Activated CD4-positive, alpha-beta T cell treated with anti-CD3 and anti-CD28 coated beads for 36 hours (primary cell): ENCODE measurements at regions not wholly inside any gene's neighbourhood (a gene's known extent, or its start where the extent isn't known, plus 50 kb on each side); places are given as distances from the start of the nearest gene placed in this dataset.

Source experiments
- ATAC-seq: fragments of 200-7000 bp; cut with Tn5 transposase; one replicate; pipeline ENCODE4 v1.10.0; 2021; ENCODE audit warnings: mild to moderate bottlenecking, moderate library complexity
- CTCF ChIA-PET: fragments of 350-600 bp; sonication (Branson Sonifier 250); formaldehyde crosslinking; loops from one replicate; lab custom pipeline; 2021; ENCODE audit warnings: antibody characterized with exemption; lab: Charles Lee
- POLR2A ChIA-PET: fragments of 350-600 bp; sonication (Branson Sonifier 250); formaldehyde crosslinking; loops from one replicate; lab custom pipeline; 2021; ENCODE audit warnings: antibody characterized with exemption, inconsistent platforms; lab: Charles Lee
- DNase-seq: peaks from one replicate; pipeline ENCODE4 v3.0.0-alpha.2; 2020
- H3K27ac Mint-ChIP-seq: one replicate; pipeline ENCODE4 v1.8.0; 2021; ENCODE audit warnings: mixed read lengths
- H3K27me3 Mint-ChIP-seq: one replicate; pipeline ENCODE4 v1.8.0; 2021; ENCODE audit warnings: mixed read lengths
- H3K36me3 Mint-ChIP-seq: one replicate; pipeline ENCODE4 v1.8.0; 2021; ENCODE audit warnings: low read depth, mixed read lengths
- H3K4me1 Mint-ChIP-seq: one replicate; pipeline ENCODE4 v1.8.0; 2021; ENCODE audit warnings: mixed read lengths
- H3K4me3 Mint-ChIP-seq: one replicate; pipeline ENCODE4 v1.8.0; 2021; ENCODE audit warnings: mild to moderate bottlenecking, moderate library complexity, mixed read lengths
- H3K9me3 Mint-ChIP-seq: one replicate; pipeline ENCODE4 v1.8.0; 2021; ENCODE audit warnings: low read depth, mixed read lengths
- intact Hi-C, 2 experiments: fragments of 100-400 bp; cut with DNase I in 1 of 2; cut with micrococcal nuclease in 1 of 2; formaldehyde crosslinking; loops; one replicate each; pipeline versions ENCODE4 v1.14.2 to v1.15.1; 2022 to 2024; cut with DNase I, micrococcal nuclease

- CTCF ChIA-PET = no interaction called here
- ATAC-seq (no peak), DNase-seq (no peak)
Measured at GRCh38 chr21:24899138-24899537, 708.1 kb downstream of the MRPL39 start.

GRCh38 chr21:24897883-24898282 is 709.4 kb downstream of the MRPL39 start:
- Mint-ChIP-seq H3K27ac (no peak overlapping the region), H3K27me3 (no peaks in the 10 kb centered on the region), H3K9me3 (no peaks in the 10 kb centered on the region), H3K4me3 (no peak overlapping the region), H3K36me3 (no peaks in the 10 kb centered on the region), H3K4me1 (no peaks in the 10 kb centered on the region)
- no peak for DNase-seq
- no peak for ATAC-seq
- POLR2A ChIA-PET = no interaction called here
- CTCF ChIA-PET = no interaction called here
- intact Hi-C loops = loop anchor here (2.0 to 5.0 kb wide), 2 partner anchors 487 to 489 kb away; no protein-coding TSS in a partner anchor

More at GRCh38 chr21:24899138-24899537, 708.1 kb downstream of the MRPL39 start:
- H3K4me1 Mint-ChIP-seq = no peaks in the 10 kb centered on the region
- intact Hi-C loops = loop anchor here in 1 of 2 experiments (5.0 kb wide), 1 partner anchor 488 kb away; no protein-coding TSS in a partner anchor
- no peak overlapping the region for H3K4me3 Mint-ChIP-seq
- POLR2A ChIA-PET = no interaction called here
- H3K36me3 Mint-ChIP-seq = no peaks in the 10 kb centered on the region
- no peaks in the 10 kb centered on the region for H3K27me3 Mint-ChIP-seq
- no peak overlapping the region for H3K27ac Mint-ChIP-seq
- no peaks in the 10 kb centered on the region for H3K9me3 Mint-ChIP-seq

GRCh38 chr21:24896735-24897124 is 710.6 kb downstream of the MRPL39 start:
- Mint-ChIP-seq H3K4me1 (no peaks in the 10 kb centered on the region), H3K27ac (no peak overlapping the region), H3K36me3 (no peaks in the 10 kb centered on the region), H3K27me3 (no peaks in the 10 kb centered on the region), H3K4me3 (no peak overlapping the region), H3K9me3 (no peaks in the 10 kb centered on the region)
- CTCF ChIA-PET = no interaction called here
- POLR2A ChIA-PET = no interaction called here
- ATAC-seq (no peak), DNase-seq (no peak)
- intact Hi-C loops = loop anchor here (2.0 to 5.0 kb wide), 2 partner anchors 488 to 491 kb away; no protein-coding TSS in a partner anchor

GRCh38 chr21:24895885-24896734 is 711.2 kb downstream of the MRPL39 start:
- Mint-ChIP-seq H3K27ac (no peak overlapping the region), H3K4me3 (no peak overlapping the region), H3K4me1 (no peaks in the 10 kb centered on the region), H3K36me3 (no peaks in the 10 kb centered on the region), H3K27me3 (no peaks in the 10 kb centered on the region), H3K9me3 (no peaks in the 10 kb centered on the region)
- ChIA-PET CTCF (no interaction called here), POLR2A (no interaction called here)
- intact Hi-C loops = loop anchor here (2.0 to 5.0 kb wide), 2 partner anchors 489 to 491 kb away; no protein-coding TSS in a partner anchor
- ATAC-seq (no peak), DNase-seq (peak; percentile 4)

- H3K27ac Mint-ChIP-seq = no peak overlapping the region
Measured at GRCh38 chr21:24894324-24894723, 713.0 kb downstream of the MRPL39 start.

GRCh38 chr21:24890021-24890420 is 717.3 kb downstream of the MRPL39 start:
- Mint-ChIP-seq H3K36me3 (no peaks in the 10 kb centered on the region), H3K9me3 (no peaks in the 10 kb centered on the region), H3K27ac (no peak overlapping the region), H3K27me3 (no peaks in the 10 kb centered on the region), H3K4me3 (no peak overlapping the region), H3K4me1 (no peaks in the 10 kb centered on the region)
- DNase-seq (no peak), ATAC-seq (no peak)
- intact Hi-C loops = no loop called here
- POLR2A ChIA-PET = no interaction called here
- CTCF ChIA-PET = no interaction called here

More at GRCh38 chr21:24894324-24894723, 713.0 kb downstream of the MRPL39 start:
- no peak for ATAC-seq
- POLR2A ChIA-PET = no interaction called here
- CTCF ChIA-PET = interaction anchor here (1.2 kb wide), 1 partner anchor 11 kb away, joined by 3 read pairs; no protein-coding TSS in a partner anchor
- H3K4me3 Mint-ChIP-seq = no peak overlapping the region
- H3K27me3 Mint-ChIP-seq = no peaks in the 10 kb centered on the region
- H3K36me3 Mint-ChIP-seq = no peaks in the 10 kb centered on the region
- H3K9me3 Mint-ChIP-seq = no peaks in the 10 kb centered on the region
- DNase-seq = no peak
- intact Hi-C loops = no loop called here
- H3K4me1 Mint-ChIP-seq = no peaks in the 10 kb centered on the region

- no peak for ATAC-seq
- no peaks in the 10 kb centered on the region for H3K27me3 Mint-ChIP-seq
- no peaks in the 10 kb centered on the region for H3K4me1 Mint-ChIP-seq
- CTCF ChIA-PET = no interaction called here
- H3K4me3 Mint-ChIP-seq = no peak overlapping the region
- intact Hi-C loops = no loop called here
- POLR2A ChIA-PET = no interaction called here
- no peak overlapping the region for H3K27ac Mint-ChIP-seq
- H3K9me3 Mint-ChIP-seq = no peaks in the 10 kb centered on the region
- no peak for DNase-seq
- no peaks in the 10 kb centered on the region for H3K36me3 Mint-ChIP-seq
Measured at GRCh38 chr21:24881506-24881905, 725.8 kb downstream of the MRPL39 start.

- ATAC-seq = no peak
- intact Hi-C loops = no loop called here
- Mint-ChIP-seq H3K36me3 (no peaks in the 10 kb centered on the region), H3K9me3 (peaks cover 7% of the 10 kb centered on the region), H3K4me3 (no peak overlapping the region), H3K27me3 (no peaks in the 10 kb centered on the region), H3K27ac (no peak overlapping the region), H3K4me1 (no peaks in the 10 kb centered on the region)
- POLR2A ChIA-PET = no interaction called here
- CTCF ChIA-PET = no interaction called here
- no peak for DNase-seq
Measured at GRCh38 chr21:24870633-24871032, 736.6 kb downstream of the MRPL39 start.

- H3K27me3 Mint-ChIP-seq = no peaks in the 10 kb centered on the region
- ChIA-PET CTCF (no interaction called here), POLR2A (no interaction called here)
- intact Hi-C loops = no loop called here
- H3K4me3 Mint-ChIP-seq = no peak overlapping the region
- H3K9me3 Mint-ChIP-seq = peaks cover 7% of the 10 kb centered on the region
- ATAC-seq = no peak
- H3K4me1 Mint-ChIP-seq = no peaks in the 10 kb centered on the region
- no peak for DNase-seq
- no peaks in the 10 kb centered on the region for H3K36me3 Mint-ChIP-seq
- H3K27ac Mint-ChIP-seq = no peak overlapping the region
Measured at GRCh38 chr21:24869862-24870261, 737.4 kb downstream of the MRPL39 start.

GRCh38 chr21:24868117-24868516 is 739.2 kb downstream of the MRPL39 start:
- no peak overlapping the region for H3K4me3 Mint-ChIP-seq
- ATAC-seq = no peak
- CTCF ChIA-PET = interaction anchor here (0.6 kb wide), 1 partner anchor 233 kb away, joined by 3 read pairs; no protein-coding TSS in a partner anchor

GRCh38 chr21:24861471-24861870 is 745.8 kb downstream of the MRPL39 start:
- intact Hi-C loops = no loop called here
- Mint-ChIP-seq H3K36me3 (no peaks in the 10 kb centered on the region), H3K4me1 (no peaks in the 10 kb centered on the region), H3K27ac (no peak overlapping the region), H3K27me3 (no peaks in the 10 kb centered on the region), H3K4me3 (no peak overlapping the region), H3K9me3 (no peaks in the 10 kb centered on the region)
- DNase-seq (no peak), ATAC-seq (no peak)
- ChIA-PET POLR2A (no interaction called here), CTCF (no interaction called here)

More at GRCh38 chr21:24868117-24868516, 739.2 kb downstream of the MRPL39 start:
- H3K27me3 Mint-ChIP-seq = no peaks in the 10 kb centered on the region
- no peaks in the 10 kb centered on the region for H3K36me3 Mint-ChIP-seq
- POLR2A ChIA-PET = no interaction called here
- H3K27ac Mint-ChIP-seq = no peak overlapping the region
- no peaks in the 10 kb centered on the region for H3K4me1 Mint-ChIP-seq
- intact Hi-C loops = no loop called here
- peaks cover 4% of the 10 kb centered on the region for H3K9me3 Mint-ChIP-seq
- DNase-seq = no peak

GRCh38 chr21:24856326-24856725 is 751.0 kb downstream of the MRPL39 start:
- Mint-ChIP-seq H3K36me3 (no peaks in the 10 kb centered on the region), H3K27me3 (no peaks in the 10 kb centered on the region), H3K4me3 (no peak overlapping the region), H3K9me3 (peaks cover under 1% of the 10 kb centered on the region), H3K27ac (no peak overlapping the region), H3K4me1 (no peaks in the 10 kb centered on the region)
- ATAC-seq = no peak
- CTCF ChIA-PET = no interaction called here
- POLR2A ChIA-PET = no interaction called here
- intact Hi-C loops = no loop called here
- DNase-seq = no peak
